ENCODE measurements at regions not wholly inside any gene's neighbourhood (a gene's known extent, or its start where the extent isn't known, plus 50 kb on each side); places are given as distances from the start of the nearest gene placed in this dataset.
"Not testable (repeated sequence)": the region's sequence is repeated elsewhere in the genome, so short reads cannot be mapped to it uniquely, and the experiment has no call there.

DNA sequence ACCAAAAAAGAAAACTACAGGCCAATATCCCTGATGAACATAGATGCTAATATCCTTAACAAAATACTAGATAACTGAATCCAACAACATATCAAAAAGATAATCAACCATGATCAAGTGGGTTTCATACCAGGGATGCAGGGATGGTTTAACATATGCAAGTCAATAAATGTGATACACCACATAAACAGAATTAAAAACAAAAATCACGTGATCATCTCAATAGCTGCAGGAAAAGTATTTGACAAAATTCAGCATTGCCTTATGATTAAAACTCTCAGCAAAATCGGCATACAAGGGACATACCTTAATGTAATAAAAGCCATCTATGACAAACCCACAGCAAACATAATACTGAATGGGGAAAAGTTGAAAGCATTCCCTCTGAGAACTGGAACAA lies 199.9 kb downstream of the TXNL1 start:
- DNase-seq: not testable (repeated sequence)

DNA sequence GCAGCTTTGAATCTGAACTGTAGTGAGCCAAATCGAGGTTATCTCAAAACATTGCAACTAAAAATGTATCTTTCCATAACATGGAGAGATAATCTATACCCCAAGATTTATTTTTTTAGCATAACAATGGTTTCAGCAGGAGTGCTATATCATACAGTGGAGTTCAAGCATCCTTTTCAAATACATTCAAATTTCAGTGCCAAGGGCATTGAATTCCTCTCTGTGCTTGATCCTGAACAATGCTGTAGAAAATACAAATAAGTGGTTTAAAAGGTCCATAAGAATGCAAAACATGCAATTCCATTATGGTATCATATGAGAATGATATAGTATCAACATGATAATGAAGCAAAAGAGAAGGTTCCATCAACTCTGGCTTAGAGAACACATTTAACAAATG lies 201.7 kb downstream of the TXNL1 start:
- no peak for DNase-seq

DNA sequence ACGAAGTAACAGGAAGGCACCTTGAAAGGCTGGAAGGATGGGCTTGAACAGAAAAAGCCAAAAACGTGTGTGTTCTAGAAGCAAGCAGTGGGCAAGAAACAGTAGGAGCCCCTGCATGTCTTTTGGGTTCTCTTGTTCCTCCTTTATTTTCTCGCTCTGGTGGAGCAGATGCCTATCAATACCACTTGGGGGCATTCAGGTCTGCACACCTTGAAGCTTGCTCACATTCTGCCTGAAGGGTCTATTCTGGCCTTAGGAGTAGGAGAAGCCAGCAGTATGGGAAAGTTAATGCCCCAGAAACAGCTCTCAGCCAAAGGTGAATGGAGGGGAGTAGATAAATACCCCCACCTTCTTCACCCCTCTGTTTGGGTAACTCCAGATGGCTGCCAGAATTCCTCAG lies 204.5 kb downstream of the TXNL1 start:
- no peak for DNase-seq

DNA sequence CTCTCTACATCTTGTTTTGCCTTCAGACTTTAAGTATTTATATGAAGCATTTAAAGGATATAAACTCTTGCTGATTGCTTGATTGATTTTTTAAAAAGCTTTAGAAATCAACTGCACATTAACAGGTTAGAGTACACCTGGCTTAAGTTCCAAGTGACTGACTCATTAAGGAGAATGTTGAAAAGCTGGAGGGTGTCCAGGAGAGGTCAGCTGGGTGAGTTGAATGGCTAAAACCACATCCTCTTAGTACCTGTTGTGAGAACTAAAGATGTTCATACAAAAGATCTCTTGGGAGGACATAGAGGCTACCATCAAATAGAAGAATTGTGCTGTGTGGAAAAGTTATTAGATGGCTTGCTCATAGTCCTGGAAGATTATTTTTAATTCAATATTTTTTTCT lies 206.8 kb downstream of the TXNL1 start:
- no peak for DNase-seq

DNA sequence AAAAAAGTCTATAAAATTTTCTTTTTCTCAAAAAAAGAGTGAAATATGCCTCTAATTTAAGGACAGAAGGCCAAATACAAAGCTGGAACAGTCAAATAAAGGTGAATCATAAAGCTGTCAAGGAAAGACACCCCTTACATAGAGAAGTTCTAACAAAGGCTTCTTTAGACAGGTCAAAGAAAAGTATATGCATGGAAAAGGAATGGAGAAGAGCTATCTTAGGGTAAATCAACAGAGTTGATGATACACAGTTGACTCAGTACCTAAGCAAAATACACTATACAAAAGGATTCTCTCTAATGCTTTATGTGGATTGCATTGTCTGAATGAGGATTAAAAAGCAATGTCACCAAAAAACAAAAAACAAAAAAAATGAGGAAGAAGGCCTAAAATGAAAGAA lies 214.8 kb downstream of the TXNL1 start:
- DNase-seq: no peak

DNA sequence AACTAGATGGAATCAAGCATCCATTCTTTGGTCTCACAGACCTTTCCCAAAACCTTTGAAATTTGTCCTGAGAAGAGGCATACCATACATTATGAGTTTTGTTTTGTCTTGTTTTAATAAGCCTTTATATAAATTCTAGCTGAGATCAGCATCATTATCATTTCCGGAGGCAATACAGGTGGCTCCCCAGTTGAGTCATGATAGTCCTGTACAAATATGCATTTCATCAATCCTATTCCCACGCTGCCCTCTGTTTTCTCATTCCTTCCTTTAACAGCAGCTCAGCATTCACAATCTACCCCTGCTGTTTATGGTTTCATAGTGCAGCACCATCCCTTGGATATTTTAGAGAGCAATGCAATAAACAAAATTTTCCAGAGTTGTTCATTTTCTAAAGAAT lies 216.7 kb downstream of the TXNL1 start:
- no peak for DNase-seq

DNA sequence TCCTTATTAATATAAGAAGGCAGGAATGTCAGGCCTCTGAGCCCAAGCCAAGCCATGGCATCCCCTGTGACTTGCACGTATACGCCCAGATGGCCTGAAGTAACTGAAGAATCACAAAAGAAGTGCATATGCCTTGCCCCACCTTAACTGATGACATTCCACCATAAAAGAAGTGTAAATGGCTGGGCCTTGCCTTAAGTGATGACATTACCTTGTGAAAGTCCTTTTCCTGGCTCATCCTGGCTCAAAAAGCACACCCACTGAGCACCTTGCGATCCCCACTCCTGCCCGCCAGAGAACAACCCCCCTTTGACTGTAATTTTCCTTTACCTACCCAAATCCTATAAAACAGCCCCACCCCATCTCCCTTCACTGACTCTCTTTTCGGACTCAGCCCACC lies 217.5 kb downstream of the TXNL1 start:
- not testable (repeated sequence) for DNase-seq

DNA sequence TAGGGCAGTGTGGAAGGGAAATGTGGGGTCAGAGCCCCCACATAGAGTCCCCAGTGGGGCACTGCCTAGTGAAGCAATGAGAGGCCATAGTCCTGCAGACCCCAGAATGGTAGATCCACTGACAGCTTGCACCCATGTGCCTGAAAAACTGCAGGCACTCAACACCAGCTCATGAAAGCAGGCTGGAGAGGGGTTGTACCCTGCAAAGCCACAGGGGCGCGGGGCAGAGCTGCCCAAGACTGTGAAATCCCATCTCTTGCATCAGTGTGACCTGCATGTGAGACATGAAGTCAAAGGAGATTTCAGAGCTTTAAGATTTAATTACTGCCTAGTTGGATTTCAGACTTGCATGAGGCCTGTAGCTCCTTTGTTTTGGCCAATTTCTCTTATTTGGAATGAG lies 224.0 kb downstream of the TXNL1 start:
- no peak for DNase-seq

DNA sequence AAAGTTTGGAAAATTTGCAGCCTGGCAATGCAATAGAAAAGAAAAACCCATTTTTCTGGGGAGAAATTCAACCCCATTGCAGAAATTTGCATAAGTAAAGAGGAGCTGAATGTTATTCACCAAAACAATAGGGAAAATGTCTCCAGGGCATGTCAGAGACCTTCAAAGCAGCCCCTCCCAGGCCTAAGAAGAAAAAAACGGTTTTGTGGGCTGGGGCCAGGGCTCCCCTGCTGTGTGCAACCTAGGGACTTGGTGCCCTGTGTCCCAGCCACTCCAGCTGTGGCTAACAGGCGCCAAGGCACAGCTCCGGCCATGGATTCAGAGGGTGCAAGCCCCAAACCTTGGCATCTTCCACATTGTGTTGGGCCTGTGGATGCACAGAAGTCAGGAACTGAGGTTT lies 224.5 kb downstream of the TXNL1 start:
- no peak for DNase-seq

DNA sequence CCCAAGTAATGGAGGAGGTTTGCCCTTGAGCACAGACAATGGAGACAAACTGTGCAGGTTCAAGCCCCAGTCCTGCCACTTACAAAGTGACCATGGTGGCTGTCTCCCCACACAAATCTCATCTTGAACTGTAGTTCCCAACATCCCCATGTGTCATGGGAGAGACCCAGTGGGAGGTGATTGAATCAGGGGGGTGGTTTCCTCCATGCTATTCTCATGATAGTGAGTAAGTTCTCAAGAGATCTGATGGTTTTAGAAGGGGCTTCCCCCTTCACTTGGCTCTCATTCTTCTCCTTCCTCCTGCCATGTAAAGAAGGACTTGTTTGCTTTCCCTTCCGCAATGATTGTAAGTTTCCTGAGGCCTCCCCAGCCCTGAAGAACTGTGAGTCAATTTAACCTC lies 225.4 kb downstream of the TXNL1 start:
- DNase-seq: no peak

DNA sequence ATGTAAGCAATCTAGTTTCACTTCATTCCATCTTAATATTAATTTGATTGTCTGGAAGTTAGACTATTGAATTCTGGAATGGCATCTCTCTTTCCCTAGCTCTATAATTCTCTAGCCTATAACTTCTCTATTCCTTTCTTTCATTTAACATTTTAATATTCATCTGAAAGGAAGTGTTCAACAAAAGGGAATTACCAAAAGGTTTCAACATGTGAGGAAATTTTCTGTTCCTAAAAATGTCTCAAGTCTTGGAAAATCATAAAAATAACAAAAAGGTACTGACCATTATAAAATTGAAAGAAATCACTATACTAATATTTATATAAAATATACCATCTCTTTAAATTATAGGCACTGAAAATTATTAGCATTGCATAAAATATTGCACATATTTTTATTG lies 228.7 kb downstream of the TXNL1 start:
- no peak for DNase-seq

DNA sequence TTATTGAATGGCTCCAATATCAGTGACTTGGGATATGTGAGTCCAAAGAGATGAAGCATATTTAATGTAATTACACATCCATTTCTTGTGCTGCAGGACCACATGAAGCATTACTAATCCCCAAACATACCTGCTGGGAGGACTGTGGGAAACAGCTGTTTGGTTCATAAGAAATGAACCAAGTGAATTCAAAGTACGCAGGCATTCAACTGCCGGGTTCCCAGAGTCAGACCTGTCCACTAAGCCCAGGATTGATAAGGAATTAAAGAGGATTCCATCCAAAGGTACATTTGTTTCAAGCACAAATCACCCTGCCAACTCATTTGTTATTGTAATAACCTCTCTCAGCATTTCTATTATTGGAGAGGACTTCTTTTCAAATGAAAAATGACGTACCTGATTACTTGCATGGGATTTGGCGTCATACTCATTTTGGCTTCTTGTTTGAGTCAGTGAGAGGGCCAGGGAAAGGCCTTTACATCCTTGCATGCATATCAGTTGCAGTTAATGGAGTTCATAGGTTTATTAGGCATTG lies 230.7 kb downstream of the TXNL1 start:
- no peak for DNase-seq

DNA sequence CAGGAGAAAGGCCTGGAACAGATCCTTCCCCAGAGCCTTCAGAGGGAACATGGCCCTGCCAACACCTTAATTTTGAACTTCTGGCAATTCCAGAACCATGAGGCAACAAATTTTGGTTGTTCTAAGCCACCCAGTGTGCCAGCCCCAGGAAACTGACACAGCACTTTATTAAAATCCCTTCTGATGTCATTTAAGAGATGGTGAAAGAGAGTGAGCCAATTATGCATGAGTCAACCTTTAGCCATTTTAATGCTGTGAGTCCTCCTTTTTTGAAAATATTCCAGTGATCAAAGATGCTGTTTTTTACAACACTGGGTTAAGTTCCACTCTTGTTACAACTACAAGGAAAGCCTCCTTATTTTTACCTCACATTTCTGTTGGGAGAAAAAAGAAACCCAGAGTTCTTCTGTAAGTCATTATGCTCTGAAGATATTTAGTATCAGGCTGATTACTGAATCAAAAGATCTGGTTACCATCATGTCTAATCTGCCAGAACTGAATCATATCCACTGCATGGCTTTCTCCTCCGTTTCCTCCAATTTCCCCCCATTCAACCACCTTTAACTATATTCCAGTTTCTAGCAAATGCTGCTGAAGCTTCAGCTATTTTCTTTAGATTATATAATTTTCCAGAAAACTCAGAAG lies 235.4 kb downstream of the TXNL1 start:
- DNase-seq: no peak

DNA sequence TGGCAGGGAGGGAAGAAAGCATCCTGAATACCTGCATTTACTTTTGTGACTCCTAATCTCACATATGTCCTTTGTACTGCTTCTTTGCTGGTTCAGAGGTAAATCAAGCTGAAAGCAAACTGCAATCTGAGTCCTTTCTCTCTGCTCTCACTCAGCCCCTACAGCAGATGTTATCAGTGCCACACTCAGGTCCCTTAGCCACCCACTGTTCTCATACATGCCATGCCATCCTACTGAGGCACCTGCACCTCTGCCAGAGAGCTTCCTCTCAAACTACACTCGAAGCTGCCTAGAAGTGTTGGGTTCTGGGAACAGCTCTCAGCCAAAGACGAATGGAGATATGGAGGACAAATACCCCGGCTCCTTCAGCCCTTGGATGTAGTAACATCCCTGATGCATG lies 244.5 kb downstream of the TXNL1 start:
- DNase-seq: no peak

DNA sequence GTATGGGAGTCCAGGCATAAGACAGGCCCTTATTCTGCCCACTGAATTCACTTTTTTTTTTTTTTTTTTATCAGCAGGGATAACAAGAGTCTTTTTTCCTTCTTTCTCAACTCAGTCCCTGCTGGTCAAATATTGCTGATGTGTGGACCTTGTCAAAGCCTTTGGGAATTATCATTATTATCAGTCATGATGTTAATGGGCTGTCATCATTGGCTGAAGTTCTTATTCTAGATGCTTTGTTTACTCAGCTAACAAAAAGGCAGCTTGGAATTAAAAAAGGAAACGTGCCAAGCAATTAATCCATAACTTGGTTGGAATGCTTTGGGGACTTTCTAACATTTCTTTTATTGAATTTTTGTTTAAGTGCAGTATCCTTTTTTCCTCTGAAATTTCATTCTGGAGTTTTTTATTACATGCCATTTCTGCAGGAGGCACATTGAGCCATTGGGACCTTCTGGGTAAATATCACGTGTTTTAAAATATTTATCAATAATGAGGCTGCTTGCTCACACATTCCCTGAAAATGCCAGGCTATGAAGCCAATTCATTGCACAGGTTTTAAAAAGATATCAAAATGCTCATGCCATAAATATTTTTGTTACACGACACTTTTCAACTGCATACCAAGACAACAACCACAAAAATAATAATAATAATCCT lies 246.3 kb downstream of the TXNL1 start:
- DNase-seq: no peak

DNA sequence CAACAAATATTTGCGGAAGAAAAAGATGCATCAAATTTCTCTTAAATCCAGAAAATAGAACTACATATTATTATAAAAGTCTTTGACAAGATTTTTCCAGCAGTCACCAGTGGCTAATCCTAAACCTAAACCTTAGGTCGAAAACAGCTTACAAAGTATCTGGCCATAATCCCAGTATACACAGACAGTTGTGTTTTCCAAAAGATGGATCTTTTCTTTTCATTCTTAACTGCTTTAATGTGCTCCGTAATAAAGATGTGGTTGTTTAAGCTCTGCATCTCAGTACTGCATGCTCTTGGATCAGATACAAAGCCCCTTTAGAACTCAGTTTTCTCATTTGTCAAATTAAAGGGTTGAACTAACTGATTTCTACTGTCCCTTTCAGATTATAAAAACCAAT lies 247.8 kb downstream of the TXNL1 start:
- DNase-seq: no peak

DNA sequence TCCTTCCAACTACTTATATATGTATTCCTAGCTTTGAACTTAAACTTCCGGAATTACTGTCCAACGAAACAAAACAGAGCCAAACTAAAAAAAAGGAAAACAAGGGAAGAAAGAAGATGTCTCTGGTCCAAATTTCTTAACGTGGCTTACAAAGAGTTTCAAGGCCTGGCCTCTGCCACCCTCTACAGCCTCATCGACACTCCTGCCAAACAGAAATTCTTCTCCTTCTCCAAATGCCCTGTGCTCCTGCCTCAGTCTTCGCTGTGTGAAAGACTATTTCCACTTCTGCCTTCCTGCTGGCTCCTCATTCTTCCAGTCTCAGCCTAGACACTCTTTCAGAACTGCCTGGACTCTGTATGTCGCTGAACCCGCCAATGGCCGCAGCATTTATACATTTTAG lies 249.2 kb downstream of the TXNL1 start:
- DNase-seq: no peak

DNA sequence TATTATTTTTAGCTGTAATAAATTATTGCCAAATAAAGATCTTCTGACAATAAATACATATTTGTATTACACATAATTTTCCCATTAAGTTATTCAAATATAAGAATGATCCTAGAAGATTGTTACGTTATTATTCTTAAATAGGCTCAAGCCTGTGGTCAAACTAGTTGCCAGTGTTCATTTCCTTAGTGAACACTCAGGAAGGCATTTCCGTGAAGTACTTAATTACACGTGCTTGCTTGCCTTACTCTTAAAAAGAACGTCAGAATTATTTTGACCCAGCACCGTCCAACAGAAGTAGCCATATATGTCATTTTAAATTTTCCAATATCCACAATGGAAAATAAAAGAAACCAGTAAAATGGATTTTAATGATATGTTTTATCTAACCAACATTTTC lies 249.8 kb downstream of the TXNL1 start:
- no peak for DNase-seq

DNA sequence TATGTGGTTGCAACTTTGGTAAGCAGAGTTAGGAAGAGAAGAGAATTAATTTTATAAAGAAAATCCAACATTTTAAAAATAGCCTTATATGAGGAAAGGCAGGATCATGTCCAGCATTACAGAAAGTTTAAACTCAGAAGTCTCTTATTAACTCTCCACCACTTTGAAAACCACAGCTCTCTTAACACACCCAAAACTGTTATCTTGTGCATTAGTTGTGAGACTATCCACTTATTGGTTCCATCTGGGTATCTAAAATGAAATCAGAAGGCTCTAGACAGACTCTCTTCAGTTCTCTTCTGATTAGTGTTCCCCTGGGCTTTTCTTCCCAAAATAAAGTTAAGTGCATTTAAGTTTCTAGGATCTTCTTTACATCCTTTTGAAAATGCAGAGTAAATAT lies 251.5 kb downstream of the TXNL1 start:
- no peak for DNase-seq

DNA sequence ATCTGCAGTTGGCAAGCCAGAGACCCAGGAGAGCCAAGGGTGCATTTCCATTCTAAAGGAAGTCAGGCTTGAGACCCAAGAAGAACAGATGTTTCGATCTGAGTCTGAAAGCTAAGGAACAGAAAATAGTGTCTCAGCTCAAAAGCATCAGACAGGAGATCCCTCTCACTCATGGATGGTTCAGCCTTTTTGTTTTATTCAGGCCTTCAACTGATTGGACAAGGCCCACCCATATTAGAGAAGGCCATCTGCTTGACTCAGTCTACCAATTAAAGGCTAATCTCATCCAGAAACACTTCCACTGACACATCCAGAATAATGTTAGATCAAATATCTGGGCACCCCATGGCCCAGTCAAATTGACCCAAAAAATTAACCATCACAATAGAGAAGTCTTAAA lies 255.0 kb downstream of the TXNL1 start:
- DNase-seq: no peak

DNA sequence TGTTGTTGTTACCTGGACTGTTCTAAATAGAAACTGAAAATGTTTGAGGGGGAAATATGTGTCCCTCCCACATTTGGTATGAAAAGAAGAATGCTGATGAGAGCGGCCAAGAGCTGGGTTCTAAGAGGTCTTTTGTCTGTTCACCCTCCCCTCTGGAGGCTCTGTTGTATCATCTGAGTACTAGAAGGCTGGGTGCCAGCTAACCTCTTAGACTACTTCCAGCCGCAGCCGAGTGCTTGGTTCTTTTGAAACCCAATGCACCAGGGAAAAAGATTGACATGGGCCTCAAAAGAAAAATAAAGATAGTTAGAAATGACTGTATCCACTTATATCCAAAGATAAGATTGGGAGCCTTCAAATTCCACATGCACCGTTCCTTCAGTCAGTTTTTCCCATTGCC lies 255.9 kb downstream of the TXNL1 start:
- no peak for DNase-seq

DNA sequence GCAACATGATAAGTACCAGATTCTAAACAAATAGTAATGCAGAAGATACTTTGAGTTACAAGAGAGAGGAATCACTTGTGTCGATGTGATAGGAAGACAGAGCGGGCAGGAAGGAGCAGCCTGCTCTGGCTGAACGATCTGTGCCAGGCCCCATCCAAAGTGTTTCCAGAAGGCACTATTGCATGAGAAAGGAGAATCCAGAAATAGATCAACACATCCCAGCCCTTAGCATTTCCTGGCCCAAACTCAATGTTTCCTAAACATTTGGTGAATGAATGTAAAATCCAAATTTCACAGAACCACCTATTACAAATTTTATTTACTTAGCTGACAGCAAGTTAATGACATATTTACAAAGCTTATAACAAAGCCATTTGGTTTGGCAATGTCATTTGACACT lies 257.2 kb downstream of the TXNL1 start:
- no peak for DNase-seq

DNA sequence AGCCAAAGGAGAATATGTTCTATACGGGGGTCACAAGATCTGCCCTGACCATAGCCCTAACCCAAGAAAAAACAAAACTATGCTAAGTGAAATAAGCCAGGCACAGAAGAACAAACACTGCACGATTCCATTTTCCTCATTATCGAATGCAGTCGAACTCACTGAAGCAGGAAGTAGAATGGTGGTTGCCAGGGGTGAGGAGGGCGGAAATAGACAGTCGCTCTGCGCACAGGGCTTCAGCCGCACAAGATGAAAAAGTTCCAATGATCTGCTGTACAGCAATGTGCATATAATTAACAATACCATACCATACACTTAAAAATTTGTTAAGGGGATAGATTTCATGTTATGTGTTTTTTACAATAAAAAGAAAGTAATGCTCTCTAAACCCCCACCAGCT lies 257.7 kb downstream of the TXNL1 start:
- DNase-seq: no peak

DNA sequence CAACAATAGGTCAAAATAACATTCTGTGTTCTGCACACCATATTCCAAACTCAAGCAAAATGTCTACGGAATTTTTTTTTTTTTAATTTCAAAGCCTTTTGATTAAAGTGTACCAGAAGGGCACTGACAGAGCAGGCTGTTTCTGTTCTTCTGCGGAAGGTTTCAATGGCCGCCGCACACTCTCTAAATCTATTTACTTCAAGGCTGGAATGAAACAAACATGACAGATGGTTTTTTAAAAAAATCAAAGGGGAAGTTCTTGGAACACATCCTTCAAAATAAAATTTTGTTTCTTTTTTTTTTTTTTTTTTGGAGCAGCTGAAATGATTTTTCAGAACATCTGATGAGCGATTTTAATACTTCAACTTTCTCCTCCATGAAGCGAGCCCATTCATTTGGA lies 259.1 kb downstream of the TXNL1 start:
- no peak for DNase-seq

DNA sequence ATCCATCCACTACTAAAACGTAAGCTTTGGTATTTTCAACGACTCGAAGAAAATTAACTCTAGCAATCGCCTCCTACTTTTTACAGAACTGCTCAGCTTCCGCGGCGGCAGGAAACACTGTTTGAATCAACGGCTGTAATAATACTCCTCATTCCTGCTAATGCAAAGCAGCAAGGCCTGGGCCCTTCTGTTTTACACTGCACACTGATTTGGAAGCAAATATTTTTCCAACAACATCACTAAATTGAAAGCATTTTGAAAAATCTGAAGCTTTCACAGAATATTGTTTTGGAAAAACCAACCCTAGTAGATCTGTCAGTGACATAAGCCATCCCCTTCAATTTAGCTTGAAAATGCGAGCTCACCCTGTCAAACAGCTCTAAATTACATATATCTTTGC lies 261.2 kb downstream of the TXNL1 start:
- no peak for DNase-seq
